ENCODE measurements at regions not wholly inside any gene's neighbourhood (a gene's known extent, or its start where the extent isn't known, plus 50 kb on each side); places are given as distances from the start of the nearest gene placed in this dataset.

DNA sequence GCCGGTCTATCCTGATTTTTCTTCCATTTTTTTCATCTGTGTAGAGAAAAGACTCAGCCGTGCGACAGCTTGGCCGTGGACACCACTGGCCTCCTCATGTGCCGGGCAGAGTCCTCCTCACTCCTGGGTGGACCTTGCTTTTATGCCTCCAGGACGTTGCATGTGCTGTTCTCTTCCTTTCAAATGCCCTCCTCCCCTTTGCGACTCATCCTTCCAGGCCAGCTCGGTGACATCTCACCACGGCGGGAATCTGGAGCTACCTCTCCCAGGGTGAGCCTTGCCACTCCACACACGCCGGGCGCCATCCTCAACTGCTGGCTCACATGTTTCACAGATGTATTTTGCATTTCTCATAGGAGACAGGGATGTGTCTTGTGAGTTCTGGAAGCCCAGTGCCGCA lies 198.5 kb upstream of the HDAC4 start:
- TF ChIP-seq POLR2AphosphoS5 (IDR thresholded peaks at IDR 0.05; ENCODE audit: low read depth) (no peak), EZH2 (IDR thresholded peaks at IDR 0.05; ENCODE audit: low read depth, unreplicated experiment) (no peak)
- TF ChIP-seq, protein P1, sequence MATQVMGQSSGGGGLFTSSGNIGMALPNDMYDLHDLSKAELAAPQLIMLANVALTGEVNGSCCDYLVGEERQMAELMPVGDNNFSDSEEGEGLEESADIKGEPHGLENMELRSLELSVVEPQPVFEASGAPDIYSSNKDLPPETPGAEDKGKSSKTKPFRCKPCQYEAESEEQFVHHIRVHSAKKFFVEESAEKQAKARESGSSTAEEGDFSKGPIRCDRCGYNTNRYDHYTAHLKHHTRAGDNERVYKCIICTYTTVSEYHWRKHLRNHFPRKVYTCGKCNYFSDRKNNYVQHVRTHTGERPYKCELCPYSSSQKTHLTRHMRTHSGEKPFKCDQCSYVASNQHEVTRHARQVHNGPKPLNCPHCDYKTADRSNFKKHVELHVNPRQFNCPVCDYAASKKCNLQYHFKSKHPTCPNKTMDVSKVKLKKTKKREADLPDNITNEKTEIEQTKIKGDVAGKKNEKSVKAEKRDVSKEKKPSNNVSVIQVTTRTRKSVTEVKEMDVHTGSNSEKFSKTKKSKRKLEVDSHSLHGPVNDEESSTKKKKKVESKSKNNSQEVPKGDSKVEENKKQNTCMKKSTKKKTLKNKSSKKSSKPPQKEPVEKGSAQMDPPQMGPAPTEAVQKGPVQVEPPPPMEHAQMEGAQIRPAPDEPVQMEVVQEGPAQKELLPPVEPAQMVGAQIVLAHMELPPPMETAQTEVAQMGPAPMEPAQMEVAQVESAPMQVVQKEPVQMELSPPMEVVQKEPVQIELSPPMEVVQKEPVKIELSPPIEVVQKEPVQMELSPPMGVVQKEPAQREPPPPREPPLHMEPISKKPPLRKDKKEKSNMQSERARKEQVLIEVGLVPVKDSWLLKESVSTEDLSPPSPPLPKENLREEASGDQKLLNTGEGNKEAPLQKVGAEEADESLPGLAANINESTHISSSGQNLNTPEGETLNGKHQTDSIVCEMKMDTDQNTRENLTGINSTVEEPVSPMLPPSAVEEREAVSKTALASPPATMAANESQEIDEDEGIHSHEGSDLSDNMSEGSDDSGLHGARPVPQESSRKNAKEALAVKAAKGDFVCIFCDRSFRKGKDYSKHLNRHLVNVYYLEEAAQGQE (IDR thresholded peaks at IDR 0.05; ENCODE audit: unreplicated experiment): no peak
- TF ChIP-seq, protein P2, sequence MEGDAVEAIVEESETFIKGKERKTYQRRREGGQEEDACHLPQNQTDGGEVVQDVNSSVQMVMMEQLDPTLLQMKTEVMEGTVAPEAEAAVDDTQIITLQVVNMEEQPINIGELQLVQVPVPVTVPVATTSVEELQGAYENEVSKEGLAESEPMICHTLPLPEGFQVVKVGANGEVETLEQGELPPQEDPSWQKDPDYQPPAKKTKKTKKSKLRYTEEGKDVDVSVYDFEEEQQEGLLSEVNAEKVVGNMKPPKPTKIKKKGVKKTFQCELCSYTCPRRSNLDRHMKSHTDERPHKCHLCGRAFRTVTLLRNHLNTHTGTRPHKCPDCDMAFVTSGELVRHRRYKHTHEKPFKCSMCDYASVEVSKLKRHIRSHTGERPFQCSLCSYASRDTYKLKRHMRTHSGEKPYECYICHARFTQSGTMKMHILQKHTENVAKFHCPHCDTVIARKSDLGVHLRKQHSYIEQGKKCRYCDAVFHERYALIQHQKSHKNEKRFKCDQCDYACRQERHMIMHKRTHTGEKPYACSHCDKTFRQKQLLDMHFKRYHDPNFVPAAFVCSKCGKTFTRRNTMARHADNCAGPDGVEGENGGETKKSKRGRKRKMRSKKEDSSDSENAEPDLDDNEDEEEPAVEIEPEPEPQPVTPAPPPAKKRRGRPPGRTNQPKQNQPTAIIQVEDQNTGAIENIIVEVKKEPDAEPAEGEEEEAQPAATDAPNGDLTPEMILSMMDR (conservative IDR thresholded peaks at IDR 0.05; ENCODE audit: low read depth in 2 of 2): no peak
